ENCODE measurements at regions not wholly inside any gene's neighbourhood (a gene's known extent, or its start where the extent isn't known, plus 50 kb on each side); places are given as distances from the start of the nearest gene placed in this dataset.

GRCh38 chr4:152050106-152050505 lies 289.3 kb upstream of the GATB start:
- TF ChIP-seq, protein P1, sequence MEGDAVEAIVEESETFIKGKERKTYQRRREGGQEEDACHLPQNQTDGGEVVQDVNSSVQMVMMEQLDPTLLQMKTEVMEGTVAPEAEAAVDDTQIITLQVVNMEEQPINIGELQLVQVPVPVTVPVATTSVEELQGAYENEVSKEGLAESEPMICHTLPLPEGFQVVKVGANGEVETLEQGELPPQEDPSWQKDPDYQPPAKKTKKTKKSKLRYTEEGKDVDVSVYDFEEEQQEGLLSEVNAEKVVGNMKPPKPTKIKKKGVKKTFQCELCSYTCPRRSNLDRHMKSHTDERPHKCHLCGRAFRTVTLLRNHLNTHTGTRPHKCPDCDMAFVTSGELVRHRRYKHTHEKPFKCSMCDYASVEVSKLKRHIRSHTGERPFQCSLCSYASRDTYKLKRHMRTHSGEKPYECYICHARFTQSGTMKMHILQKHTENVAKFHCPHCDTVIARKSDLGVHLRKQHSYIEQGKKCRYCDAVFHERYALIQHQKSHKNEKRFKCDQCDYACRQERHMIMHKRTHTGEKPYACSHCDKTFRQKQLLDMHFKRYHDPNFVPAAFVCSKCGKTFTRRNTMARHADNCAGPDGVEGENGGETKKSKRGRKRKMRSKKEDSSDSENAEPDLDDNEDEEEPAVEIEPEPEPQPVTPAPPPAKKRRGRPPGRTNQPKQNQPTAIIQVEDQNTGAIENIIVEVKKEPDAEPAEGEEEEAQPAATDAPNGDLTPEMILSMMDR (IDR thresholded peaks at IDR 0.05), result no peak
- no peak for TF ChIP-seq ZFX (IDR thresholded peaks at IDR 0.05; ENCODE audit: borderline replicate concordance)

All from 22Rv1 (cell line).